ENCODE measurements at regions not wholly inside any gene's neighbourhood (a gene's known extent, or its start where the extent isn't known, plus 50 kb on each side); places are given as distances from the start of the nearest gene placed in this dataset.

DNA sequence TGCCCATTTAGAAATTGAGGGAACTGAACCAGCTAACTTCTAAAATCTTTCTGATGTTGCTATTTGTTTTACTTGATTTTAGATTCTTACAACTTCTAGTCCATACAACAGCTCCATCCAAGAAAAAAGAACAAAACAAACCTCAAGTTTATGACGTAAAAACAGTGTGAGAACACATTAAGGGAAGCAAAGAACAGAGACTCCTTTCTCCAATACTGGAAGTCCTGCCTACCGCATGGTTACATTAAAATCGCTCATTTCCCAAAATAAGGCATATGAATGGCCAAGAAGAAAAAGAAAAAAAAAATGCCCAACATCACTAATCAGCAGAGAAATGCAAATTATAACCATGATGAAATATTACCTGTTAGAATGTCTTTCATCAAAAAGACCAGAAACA is 110.0 kb downstream of the TRIB2 start:
- TF ChIP-seq, protein P1, sequence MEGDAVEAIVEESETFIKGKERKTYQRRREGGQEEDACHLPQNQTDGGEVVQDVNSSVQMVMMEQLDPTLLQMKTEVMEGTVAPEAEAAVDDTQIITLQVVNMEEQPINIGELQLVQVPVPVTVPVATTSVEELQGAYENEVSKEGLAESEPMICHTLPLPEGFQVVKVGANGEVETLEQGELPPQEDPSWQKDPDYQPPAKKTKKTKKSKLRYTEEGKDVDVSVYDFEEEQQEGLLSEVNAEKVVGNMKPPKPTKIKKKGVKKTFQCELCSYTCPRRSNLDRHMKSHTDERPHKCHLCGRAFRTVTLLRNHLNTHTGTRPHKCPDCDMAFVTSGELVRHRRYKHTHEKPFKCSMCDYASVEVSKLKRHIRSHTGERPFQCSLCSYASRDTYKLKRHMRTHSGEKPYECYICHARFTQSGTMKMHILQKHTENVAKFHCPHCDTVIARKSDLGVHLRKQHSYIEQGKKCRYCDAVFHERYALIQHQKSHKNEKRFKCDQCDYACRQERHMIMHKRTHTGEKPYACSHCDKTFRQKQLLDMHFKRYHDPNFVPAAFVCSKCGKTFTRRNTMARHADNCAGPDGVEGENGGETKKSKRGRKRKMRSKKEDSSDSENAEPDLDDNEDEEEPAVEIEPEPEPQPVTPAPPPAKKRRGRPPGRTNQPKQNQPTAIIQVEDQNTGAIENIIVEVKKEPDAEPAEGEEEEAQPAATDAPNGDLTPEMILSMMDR (IDR thresholded peaks at IDR 0.05): no peak
- no peak for TF ChIP-seq POLR2AphosphoS5 (IDR thresholded peaks at IDR 0.05)

All from suprapubic skin (tissue), 3 donors.